Cardiac fibroblast (primary cell): ENCODE measurements at regions not wholly inside any gene's neighbourhood (a gene's known extent, or its start where the extent isn't known, plus 50 kb on each side); places are given as distances from the start of the nearest gene placed in this dataset.

Experiments used
- DNase-seq, 2 donors: peaks; one replicate each; pipeline versions ENCODE4 v3.0.0 to v3.0.0-alpha.2; 2010; ENCODE audit warnings: low read depth in 2 of 2
- H3K4me3 ChIP-seq, 2 donors: replicated peaks in 1 of 2; 1 replicate in 1 of 2; 2 replicates in 1 of 2; pipeline ENCODE4 v1.5.1; 2011; ENCODE audit warnings: low read depth in 2 of 2, low read length in 2 of 2, mild to moderate bottlenecking in 2 of 2, moderate library complexity in 1 of 2
- CTCF ChIP-seq: IDR thresholded peaks from one replicate; pipeline ENCODE4 v1.5.1; 2011; ENCODE audit warnings: low read depth, mild to moderate bottlenecking, low read length, inconsistent platforms

GRCh38 chr16:74218871-74219270 is 77.7 kb upstream of the PSMD7 start:
- no peak for TF ChIP-seq CTCF
- no peak for DNase-seq
- no peak overlapping the region for H3K4me3 ChIP-seq

GRCh38 chr16:74216319-74216718 is 80.3 kb upstream of the PSMD7 start:
- no peak for TF ChIP-seq CTCF
- DNase-seq, result peak; percentile 1 to 4
- H3K4me3 ChIP-seq, result no peak overlapping the region

- DNase-seq, result no peak
- no peak for TF ChIP-seq CTCF
- no peak overlapping the region for H3K4me3 ChIP-seq
Observed at GRCh38 chr16:74215249-74215648, 81.4 kb upstream of the PSMD7 start.

- no peak for DNase-seq
- no peak overlapping the region for H3K4me3 ChIP-seq
- no peak for TF ChIP-seq CTCF
Observed at GRCh38 chr16:74213372-74213771, 83.2 kb upstream of the PSMD7 start.

- TF ChIP-seq CTCF, result no peak
- no peak overlapping the region for H3K4me3 ChIP-seq
Observed at GRCh38 chr16:74210245-74210644, 86.4 kb upstream of the PSMD7 start.

GRCh38 chr16:74202009-74202408 is 94.6 kb upstream of the PSMD7 start:
- TF ChIP-seq CTCF, result no peak
- no peak overlapping the region for H3K4me3 ChIP-seq
- DNase-seq, result no peak

More at GRCh38 chr16:74210245-74210644, 86.4 kb upstream of the PSMD7 start:
- DNase-seq, result no peak

- no peak for TF ChIP-seq CTCF
- no peak for DNase-seq
- H3K4me3 ChIP-seq, result no peak overlapping the region
Observed at GRCh38 chr16:74201576-74201975, 95.0 kb upstream of the PSMD7 start.
